Stomach (tissue), 4 donors: ENCODE measurements at regions not wholly inside any gene's neighbourhood (a gene's known extent, or its start where the extent isn't known, plus 50 kb on each side); places are given as distances from the start of the nearest gene placed in this dataset.

Experiments
- CTCF ChIP-seq, 7 experiments: fragments of 450-650 bp in 4 of 7; fragments of 200-600 bp in 3 of 7; sonication (generic) in 3 of 7; IDR thresholded peaks; one replicate each; pipeline ENCODE4 v1.5.1; 2016 to 2019; ENCODE audit warnings: antibody characterized with exemption in 7 of 7, control low read depth in 2 of 7, mild to moderate bottlenecking in 1 of 7
- EP300 ChIP-seq: sonication (generic); formaldehyde crosslinking; IDR thresholded peaks from one replicate; pipeline ENCODE4 v1.6.1; 2017; ENCODE audit warnings: antibody characterized with exemption
- POLR2A ChIP-seq, 4 donors: fragments of 450-650 bp; IDR thresholded peaks; one replicate each; pipeline ENCODE4 v1.6.1; 2016; ENCODE audit warnings: antibody characterized with exemption in 4 of 4, control low read depth in 2 of 4, mild to moderate bottlenecking in 1 of 4, moderate library complexity in 1 of 4
- POLR2AphosphoS5 ChIP-seq, 3 donors: sonication (generic); formaldehyde crosslinking; IDR thresholded peaks; one replicate each; pipeline ENCODE4 v1.6.1; 2016; ENCODE audit warnings: antibody characterized with exemption in 3 of 3

GRCh38 chr11:15307619-15308024, 192.9 kb downstream of the INSC start:
- TF ChIP-seq CTCF (IDR thresholded peaks at IDR 0.05), result no peak
- TF ChIP-seq POLR2AphosphoS5 (IDR thresholded peaks at IDR 0.05), result no peak
- TF ChIP-seq POLR2A (IDR thresholded peaks at IDR 0.05), result no peak
- TF ChIP-seq EP300, result no peak
